ENCODE measurements at regions not wholly inside any gene's neighbourhood (a gene's known extent, or its start where the extent isn't known, plus 50 kb on each side); places are given as distances from the start of the nearest gene placed in this dataset.

GRCh38 chr3:13934813-13935212 is 54.9 kb upstream of the WNT7A start:
- no peak overlapping the region for H3K27ac ChIP-seq
- DNase-seq: no peak
- H3K4me3 ChIP-seq: no peak overlapping the region
- no peaks in the 10 kb centered on the region for H3K36me3 ChIP-seq
- no peak for TF ChIP-seq POLR2A (IDR thresholded peaks at IDR 0.05)
- TF ChIP-seq, protein P1, sequence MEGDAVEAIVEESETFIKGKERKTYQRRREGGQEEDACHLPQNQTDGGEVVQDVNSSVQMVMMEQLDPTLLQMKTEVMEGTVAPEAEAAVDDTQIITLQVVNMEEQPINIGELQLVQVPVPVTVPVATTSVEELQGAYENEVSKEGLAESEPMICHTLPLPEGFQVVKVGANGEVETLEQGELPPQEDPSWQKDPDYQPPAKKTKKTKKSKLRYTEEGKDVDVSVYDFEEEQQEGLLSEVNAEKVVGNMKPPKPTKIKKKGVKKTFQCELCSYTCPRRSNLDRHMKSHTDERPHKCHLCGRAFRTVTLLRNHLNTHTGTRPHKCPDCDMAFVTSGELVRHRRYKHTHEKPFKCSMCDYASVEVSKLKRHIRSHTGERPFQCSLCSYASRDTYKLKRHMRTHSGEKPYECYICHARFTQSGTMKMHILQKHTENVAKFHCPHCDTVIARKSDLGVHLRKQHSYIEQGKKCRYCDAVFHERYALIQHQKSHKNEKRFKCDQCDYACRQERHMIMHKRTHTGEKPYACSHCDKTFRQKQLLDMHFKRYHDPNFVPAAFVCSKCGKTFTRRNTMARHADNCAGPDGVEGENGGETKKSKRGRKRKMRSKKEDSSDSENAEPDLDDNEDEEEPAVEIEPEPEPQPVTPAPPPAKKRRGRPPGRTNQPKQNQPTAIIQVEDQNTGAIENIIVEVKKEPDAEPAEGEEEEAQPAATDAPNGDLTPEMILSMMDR (IDR thresholded peaks at IDR 0.05): no peak
- peaks cover 0 to 6% (median 0%) of the 10 kb centered on the region in 4 donors for H3K9me3 ChIP-seq
- peaks cover 0 to 8% (median 0%) of the 10 kb centered on the region in 4 donors for H3K4me1 ChIP-seq
- H3K27me3 ChIP-seq: no peaks in the 10 kb centered on the region

DNA sequence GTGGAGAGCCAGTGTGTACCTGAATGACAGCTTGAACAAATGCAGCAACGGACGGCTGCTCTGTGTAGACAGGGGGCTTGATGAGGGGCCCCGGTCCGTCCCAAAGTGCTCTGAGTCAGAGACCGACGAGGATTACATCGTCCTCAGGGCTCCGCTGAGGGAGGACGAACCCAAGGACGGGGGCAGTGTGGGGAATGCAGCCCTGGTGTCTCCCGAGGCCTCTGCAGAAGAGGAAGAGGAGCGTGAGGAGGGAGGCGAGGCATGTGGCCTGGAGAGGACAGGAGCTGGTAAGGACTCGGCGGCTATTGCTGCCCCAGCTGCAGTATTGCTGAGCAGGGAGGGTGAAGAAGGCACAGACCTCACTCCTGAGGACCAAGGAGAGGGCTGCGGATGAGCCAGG is 54.4 kb upstream of the WNT7A start:
- H3K4me3 ChIP-seq: no peak overlapping the region
- no peaks in the 10 kb centered on the region for H3K36me3 ChIP-seq
- peaks cover 0 to 8% (median 0%) of the 10 kb centered on the region in 4 donors for H3K4me1 ChIP-seq
- no peaks in the 10 kb centered on the region for H3K27me3 ChIP-seq
- no peak for DNase-seq
- H3K27ac ChIP-seq: no peak overlapping the region
- H3K9me3 ChIP-seq: peaks cover 0 to 6% (median 0%) of the 10 kb centered on the region in 4 donors
- TF ChIP-seq, protein P1 (IDR thresholded peaks at IDR 0.05): no peak
- TF ChIP-seq POLR2A (IDR thresholded peaks at IDR 0.05): no peak

DNA sequence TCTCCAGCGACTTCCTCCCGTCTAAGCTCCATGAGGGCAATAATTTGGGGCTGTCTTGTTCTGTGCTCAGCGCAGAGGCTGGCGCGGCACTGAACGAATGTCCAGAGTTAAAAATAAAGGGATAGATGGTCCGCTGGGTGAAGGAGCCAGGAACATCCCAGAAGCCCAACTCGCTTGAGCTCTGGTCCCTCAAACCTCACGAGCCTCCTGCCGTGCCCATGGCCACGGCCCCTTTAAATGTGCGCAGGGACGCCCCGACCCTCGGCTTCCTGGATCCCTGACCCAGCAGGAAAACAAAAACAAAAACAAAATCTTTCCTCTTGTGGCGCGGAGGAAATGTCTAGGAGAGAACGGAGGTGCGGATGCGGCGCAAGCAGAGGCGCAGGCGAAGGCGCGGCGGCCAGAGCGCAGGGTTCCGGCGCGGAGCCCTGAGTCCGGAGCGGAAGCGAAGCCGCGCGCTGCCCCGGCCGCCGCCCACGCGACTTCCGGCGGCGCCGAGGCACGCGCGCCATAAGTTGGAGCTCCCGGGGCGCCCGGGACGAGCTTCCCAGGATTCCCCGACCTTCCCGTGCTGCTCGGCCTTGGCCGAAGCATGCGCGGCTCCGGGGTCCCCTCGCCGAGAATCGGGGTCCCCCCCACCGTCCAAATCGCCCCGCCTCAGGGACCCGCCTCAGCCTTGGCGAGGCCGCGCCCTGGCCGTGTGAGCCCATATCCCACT is 52.9 kb upstream of the WNT7A start:
- DNase-seq: no peak
- peak overlapping the region in 3 of 4 donors; percentile 22 to 46 (median 38) for H3K4me3 ChIP-seq
- peaks cover 0 to 8% (median 0%) of the 10 kb centered on the region in 4 donors for H3K4me1 ChIP-seq
- peaks cover 0 to 6% (median 0%) of the 10 kb centered on the region in 4 donors for H3K9me3 ChIP-seq
- TF ChIP-seq, protein P1 (IDR thresholded peaks at IDR 0.05): no peak
- no peak for TF ChIP-seq POLR2A (IDR thresholded peaks at IDR 0.05)
- no peaks in the 10 kb centered on the region for H3K36me3 ChIP-seq
- no peaks in the 10 kb centered on the region for H3K27me3 ChIP-seq
- no peak overlapping the region for H3K27ac ChIP-seq

DNA sequence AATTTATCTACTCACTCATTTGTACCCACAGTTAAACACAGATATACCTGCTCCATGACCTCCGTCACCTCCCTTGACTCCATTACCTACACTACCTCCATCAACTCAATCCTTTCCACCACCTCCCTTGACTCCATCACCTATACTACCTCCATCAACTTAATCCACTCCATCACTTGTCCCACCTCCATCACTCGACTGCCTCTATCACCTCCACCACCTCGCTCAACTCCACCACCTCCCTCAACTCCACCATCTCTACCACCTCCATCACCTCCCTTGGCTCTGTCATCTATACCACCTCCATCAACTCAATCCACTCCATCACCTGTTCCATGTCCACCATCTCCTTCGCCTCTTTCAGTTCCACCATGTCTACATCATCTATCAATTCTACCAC is 51.3 kb upstream of the WNT7A start:
- H3K4me3 ChIP-seq: no peak overlapping the region
- no peaks in the 10 kb centered on the region for H3K27me3 ChIP-seq

More for the DNA sequence above, 51.3 kb upstream of the WNT7A start:
- DNase-seq: no peak
- TF ChIP-seq, protein P1 (IDR thresholded peaks at IDR 0.05): no peak
- no peak for TF ChIP-seq POLR2A (IDR thresholded peaks at IDR 0.05)
- Histone ChIP-seq H3K9me3 (peaks cover 0 to 6% (median 0%) of the 10 kb centered on the region in 4 donors), H3K27ac (no peak overlapping the region), H3K36me3 (no peaks in the 10 kb centered on the region), H3K4me1 (peaks cover 0 to 8% (median 0%) of the 10 kb centered on the region in 4 donors)

All from Peyer's patch (tissue), 4 donors.